ENCODE measurements at regions not wholly inside any gene's neighbourhood (a gene's known extent, or its start where the extent isn't known, plus 50 kb on each side); places are given as distances from the start of the nearest gene placed in this dataset.

GRCh38 chr5:38768412-38769211 is 77.2 kb upstream of the OSMR start:
- TF ChIP-seq CTCF (IDR thresholded peaks at IDR 0.05; ENCODE audit: extremely low read depth in 1 of 2, insufficient read depth in 1 of 2, low read depth in 1 of 2, low read length in 2 of 2) (no peak), EZH2 (IDR thresholded peaks at IDR 0.05; ENCODE audit: borderline replicate concordance, low read depth, low read length, severe bottlenecking) (no peak), MYC (IDR thresholded peaks at IDR 0.05; ENCODE audit: low read depth, low read length) (no peak), POLR2AphosphoS5 (IDR thresholded peaks at IDR 0.05; ENCODE audit: insufficient read depth, low read depth, low read length) (no peak), MAX (IDR thresholded peaks at IDR 0.05; ENCODE audit: insufficient read depth, insufficient read length) (no peak)
